Stimulated activated CD8-positive, alpha-beta memory T cell treated with anti-CD3 and anti-CD28 coated beads, Interleukin-2, amount 100 ng/mL, for 48 hours (primary cell): ENCODE measurements at regions not wholly inside any gene's neighbourhood (a gene's known extent, or its start where the extent isn't known, plus 50 kb on each side); places are given as distances from the start of the nearest gene placed in this dataset.
"Not testable (repeated sequence)": the region's sequence is repeated elsewhere in the genome, so short reads cannot be mapped to it uniquely, and the experiment has no call there.

Experiments used
- DNase-seq, 2 donors: peaks; one replicate each; pipeline ENCODE4 v3.0.0-alpha.2; 2020; ENCODE audit warnings: low read depth in 2 of 2

- no peak for DNase-seq
Observed at GRCh38 chr3:31182661-31183060, 288.2 kb upstream of the GADL1 start.

- no peak for DNase-seq
Observed at GRCh38 chr3:31184261-31185061, 290.0 kb upstream of the GADL1 start.

- DNase-seq, result no peak
Observed at GRCh38 chr3:31185062-31185357, 290.5 kb upstream of the GADL1 start.

- no peak for DNase-seq
Observed at GRCh38 chr3:31186041-31186440, 291.6 kb upstream of the GADL1 start.

GRCh38 chr3:31187380-31187779 is 292.9 kb upstream of the GADL1 start:
- no peak for DNase-seq

- DNase-seq, result no peak
Observed at GRCh38 chr3:31188112-31188511, 293.7 kb upstream of the GADL1 start.

GRCh38 chr3:31189330-31189729 is 294.9 kb upstream of the GADL1 start:
- no peak for DNase-seq

- DNase-seq, result no peak
Observed at GRCh38 chr3:31189971-31190370, 295.5 kb upstream of the GADL1 start.

GRCh38 chr3:31191354-31191753 is 296.9 kb upstream of the GADL1 start:
- no peak for DNase-seq

- no peak for DNase-seq
Observed at GRCh38 chr3:31193429-31193828, 299.0 kb upstream of the GADL1 start.

- DNase-seq, result no peak
Observed at GRCh38 chr3:31193871-31194270, 299.4 kb upstream of the GADL1 start.

- DNase-seq, result no peak
Observed at GRCh38 chr3:31196261-31196660, 301.8 kb upstream of the GADL1 start.

- no peak for DNase-seq
Observed at GRCh38 chr3:31196881-31197364, 302.5 kb upstream of the GADL1 start.

GRCh38 chr3:31197941-31198340 is 303.5 kb upstream of the GADL1 start:
- DNase-seq, result no peak

GRCh38 chr3:31198890-31199289 is 304.4 kb upstream of the GADL1 start:
- no peak for DNase-seq

- DNase-seq, result no peak
Observed at GRCh38 chr3:31203960-31204795, 309.7 kb upstream of the GADL1 start.

- not testable (repeated sequence) for DNase-seq
Observed at GRCh38 chr3:31204796-31205056, 310.3 kb upstream of the GADL1 start.

- DNase-seq, result no peak
Observed at GRCh38 chr3:31210068-31210645, 315.7 kb upstream of the GADL1 start.

- DNase-seq, result no peak
Observed at GRCh38 chr3:31213869-31214486, 318.7 kb upstream of the STT3B start.

- no peak for DNase-seq
Observed at GRCh38 chr3:31218082-31218481, 314.6 kb upstream of the STT3B start.

GRCh38 chr3:31219131-31219843 is 313.4 kb upstream of the STT3B start:
- DNase-seq, result no peak

GRCh38 chr3:31220431-31220830 is 312.3 kb upstream of the STT3B start:
- DNase-seq, result no peak
